Posterior vena cava (tissue), 2 donors: ENCODE measurements at regions not wholly inside any gene's neighbourhood (a gene's known extent, or its start where the extent isn't known, plus 50 kb on each side); places are given as distances from the start of the nearest gene placed in this dataset.

Experiments
- DNase-seq: peaks from one replicate; pipeline ENCODE4 v3.0.0-alpha.2; 2020; ENCODE audit warnings: low spot score
- intact Hi-C, 2 donors: fragments of 100-400 bp; cut with DNase I; formaldehyde crosslinking; loops; one replicate each; pipeline versions ENCODE4 v1.14.1 to v1.14.2; 2022 to 2023
- donor health status: DM: yes; HTN: yes; CAD: no.
- donor health status: DM: yes; HTN: yes; CAD: no.

GRCh38 chr3:80230962-80231361 lies 463.2 kb upstream of the ROBO1 start:
- DNase-seq, result no peak
- intact Hi-C loops, result no loop called here

GRCh38 chr3:80227216-80227615 lies 459.4 kb upstream of the ROBO1 start:
- no peak for DNase-seq
- intact Hi-C loops, result no loop called here

- intact Hi-C loops, result no loop called here
- no peak for DNase-seq
These were observed 447.4 kb upstream of the ROBO1 start for GRCh38 chr3:80215191-80215590.

- no peak for DNase-seq
These were observed 445.3 kb upstream of the ROBO1 start for GRCh38 chr3:80213086-80213485.

GRCh38 chr3:80192936-80193335 lies 425.1 kb upstream of the ROBO1 start:
- no peak for DNase-seq
- intact Hi-C loops, result no loop called here

More at GRCh38 chr3:80213086-80213485, 445.3 kb upstream of the ROBO1 start:
- intact Hi-C loops, result no loop called here

GRCh38 chr3:80190051-80190450 lies 422.3 kb upstream of the ROBO1 start:
- intact Hi-C loops, result no loop called here

GRCh38 chr3:80187981-80188380 lies 420.2 kb upstream of the ROBO1 start:
- DNase-seq, result no peak
- intact Hi-C loops, result no loop called here

More at GRCh38 chr3:80190051-80190450, 422.3 kb upstream of the ROBO1 start:
- DNase-seq, result no peak

- DNase-seq, result no peak
- intact Hi-C loops, result no loop called here
These were observed 392.2 kb upstream of the ROBO1 start for GRCh38 chr3:80159990-80160506.

GRCh38 chr3:80158332-80158731 lies 390.5 kb upstream of the ROBO1 start:
- no peak for DNase-seq

GRCh38 chr3:80157546-80157945 lies 389.7 kb upstream of the ROBO1 start:
- DNase-seq, result no peak
- intact Hi-C loops, result no loop called here

More at GRCh38 chr3:80158332-80158731, 390.5 kb upstream of the ROBO1 start:
- intact Hi-C loops, result no loop called here

- DNase-seq, result no peak
- intact Hi-C loops, result no loop called here
These were observed 384.9 kb upstream of the ROBO1 start for GRCh38 chr3:80152692-80153091.

- DNase-seq, result no peak
- intact Hi-C loops, result no loop called here
These were observed 374.9 kb upstream of the ROBO1 start for GRCh38 chr3:80142714-80143113.

- intact Hi-C loops, result no loop called here
- DNase-seq, result no peak
These were observed 373.8 kb upstream of the ROBO1 start for GRCh38 chr3:80141557-80141956.

- DNase-seq, result no peak
- intact Hi-C loops, result no loop called here
These were observed 348.5 kb upstream of the ROBO1 start for GRCh38 chr3:80116281-80116680.

GRCh38 chr3:80114694-80115093 lies 346.9 kb upstream of the ROBO1 start:
- intact Hi-C loops, result no loop called here
- no peak for DNase-seq

- DNase-seq, result no peak
- intact Hi-C loops, result no loop called here
These were observed 345.5 kb upstream of the ROBO1 start for GRCh38 chr3:80113331-80113730.

GRCh38 chr3:80099559-80100066 lies 331.8 kb upstream of the ROBO1 start:
- no peak for DNase-seq
- intact Hi-C loops, result no loop called here

- intact Hi-C loops, result no loop called here
- DNase-seq, result no peak
These were observed 329.9 kb upstream of the ROBO1 start for GRCh38 chr3:80097674-80098073.

GRCh38 chr3:80096909-80097308 lies 329.1 kb upstream of the ROBO1 start:
- intact Hi-C loops, result no loop called here
- no peak for DNase-seq

GRCh38 chr3:80094589-80094988 lies 326.8 kb upstream of the ROBO1 start:
- intact Hi-C loops, result no loop called here
- DNase-seq, result no peak

- intact Hi-C loops, result no loop called here
- no peak for DNase-seq
These were observed 320.0 kb upstream of the ROBO1 start for GRCh38 chr3:80087767-80088166.

- no peak for DNase-seq
- intact Hi-C loops, result no loop called here
These were observed 318.6 kb upstream of the ROBO1 start for GRCh38 chr3:80086426-80086825.
